ENCODE measurements at regions not wholly inside any gene's neighbourhood (a gene's known extent, or its start where the extent isn't known, plus 50 kb on each side); places are given as distances from the start of the nearest gene placed in this dataset.

GRCh38 chr13:30848332-30849027 is 57.6 kb upstream of the MEDAG start:
- Histone ChIP-seq H3K9ac (ENCODE audit: low read depth, low read length) (peak overlapping the region; percentile 69), H2AFZ (replicated peaks; ENCODE audit: low read length, poor library complexity) (peak overlapping the region; percentile 68), H4K91ac (ENCODE audit: insufficient read depth, low read depth, low read length) (peak overlapping the region; percentile 89), H4K20me1 (ENCODE audit: insufficient read depth, low read length) (no peaks in the 10 kb centered on the region), H2BK15ac (ENCODE audit: low read depth, low read length) (peak overlapping the region; percentile 64; the same call in 2 of the 3 replicates), H3K36me3 (ENCODE audit: control insufficient read depth, insufficient read depth, low read length) (no peaks in the 10 kb centered on the region), H4K5ac (ENCODE audit: low read depth, low read length) (peak overlapping the region; percentile 98), H2BK5ac (ENCODE audit: low read depth, low read length, poor library complexity, severe bottlenecking) (peak overlapping the region; percentile 91), H3K23ac (ENCODE audit: low read depth, low read length) (peak overlapping the region; percentile 96), H3K4me2 (ENCODE audit: low read depth, low read length) (peak overlapping the region; percentile 82), H3K4me3 (ENCODE audit: insufficient read depth, low read depth, low read length) (peak overlapping the region; percentile 5; the same call in 1 of the 2 replicates), H3K9me1 (ENCODE audit: insufficient read depth, low read length) (peaks cover 45% of the 10 kb centered on the region), H2BK20ac (ENCODE audit: low read depth, low read length) (peak overlapping the region; percentile 87), H4K8ac (ENCODE audit: low read depth in 2 of 2, low read length in 2 of 2) (peak overlapping the region; percentile 29 to 88; a peak in 3 of 4 replicates), H3K27ac (ENCODE audit: insufficient read depth, low read length) (peak overlapping the region; percentile 83), H3K27me3 (ENCODE audit: control insufficient read depth, insufficient read depth, low read length) (no peaks in the 10 kb centered on the region), H3K4me1 (ENCODE audit: control insufficient read depth, insufficient read depth, low read length) (peaks cover 20% of the 10 kb centered on the region), H2AK9ac (replicated peaks; ENCODE audit: low read depth, low read length, poor library complexity) (peak overlapping the region; percentile 4), H3K79me1 (ENCODE audit: low read depth in 1 of 2, low read length in 2 of 2) (peaks cover 0 to 8% of the 10 kb centered on the region in 2 experiments; a peak in 2 of 4 replicates), H3K9me3 (ENCODE audit: control insufficient read depth, insufficient read depth, low read length) (no peaks in the 10 kb centered on the region), H3K4ac (ENCODE audit: low read depth, low read length) (peak overlapping the region; percentile 96), H3K14ac (replicated peaks; ENCODE audit: low read depth, low read length) (peak overlapping the region; percentile 93), H2AK5ac (ENCODE audit: low read depth, low read length) (peak overlapping the region; percentile 85), H2BK120ac (ENCODE audit: low read depth, low read length) (peak overlapping the region; percentile 91), H3K56ac (ENCODE audit: extremely low read depth, insufficient read depth, low read length) (peak overlapping the region; percentile 53), H3K18ac (ENCODE audit: low read depth, low read length) (peak overlapping the region; percentile 99)
- intact Hi-C loops (cut with micrococcal nuclease) = no loop called here
- DNase-seq (no peak), ATAC-seq (ENCODE audit: low read depth) (no peak)
- dilution Hi-C loops (cut with HindIII; ENCODE audit: low sequenced_read_pairs, unreplicated experiment) = no loop called here
- ChIA-PET POLR2A (ENCODE audit: unreplicated experiment) (no interaction called here), CTCF (interaction anchor here (1.2 kb wide), 1 partner anchor 17 kb away, joined by 4 read pairs; no protein-coding TSS in a partner anchor)
- 60% methylated on average over 1 of the region's 5 CpGs; no CpG with 5 or more reads in 1 of the 2 experiments for WGBS, 2 experiments (ENCODE audit: extremely low coverage in 2 of 2, insufficient read length in 1 of 2)
- in situ Hi-C loops (cut with MboI; ENCODE audit: low sequenced_read_pairs) = no loop called here
- no TSS peak for BruUV-seq (replicated peaks)
- TF ChIP-seq CHD1 (IDR thresholded peaks at IDR 0.05; ENCODE audit: low read depth, low read length) (no peak), RAD21 (IDR thresholded peaks at IDR 0.05; ENCODE audit: low read length) (no peak), FOS (IDR thresholded peaks at IDR 0.05; ENCODE audit: low read depth, low read length) (no peak), MAFK (IDR thresholded peaks at IDR 0.05; ENCODE audit: low read depth, low read length) (no peak), BHLHE40 (IDR thresholded peaks at IDR 0.05; ENCODE audit: low read depth, low read length) (no peak), MAZ (IDR thresholded peaks at IDR 0.05; ENCODE audit: borderline replicate concordance, low read depth, low read length) (no peak), RFX5 (IDR thresholded peaks at IDR 0.05; ENCODE audit: low read depth, low read length) (no peak), SMC3 (IDR thresholded peaks at IDR 0.05; ENCODE audit: low read depth, low read length) (no peak), NFE2L2 (IDR thresholded peaks at IDR 0.05; ENCODE audit: low read depth, low read length) (no peak), POLR2A (IDR thresholded peaks at IDR 0.05; ENCODE audit: low read depth, low read length) (no peak; the same call in 1 of the 2 replicates), CEBPB (IDR thresholded peaks at IDR 0.05; ENCODE audit: low read depth, low read length) (no peak), MXI1 (IDR thresholded peaks at IDR 0.05; ENCODE audit: borderline replicate concordance, low read depth, low read length) (no peak), RCOR1 (IDR thresholded peaks at IDR 0.05; ENCODE audit: insufficient replicate concordance, low read length) (no peak)
- TF ChIP-seq, protein P1, sequence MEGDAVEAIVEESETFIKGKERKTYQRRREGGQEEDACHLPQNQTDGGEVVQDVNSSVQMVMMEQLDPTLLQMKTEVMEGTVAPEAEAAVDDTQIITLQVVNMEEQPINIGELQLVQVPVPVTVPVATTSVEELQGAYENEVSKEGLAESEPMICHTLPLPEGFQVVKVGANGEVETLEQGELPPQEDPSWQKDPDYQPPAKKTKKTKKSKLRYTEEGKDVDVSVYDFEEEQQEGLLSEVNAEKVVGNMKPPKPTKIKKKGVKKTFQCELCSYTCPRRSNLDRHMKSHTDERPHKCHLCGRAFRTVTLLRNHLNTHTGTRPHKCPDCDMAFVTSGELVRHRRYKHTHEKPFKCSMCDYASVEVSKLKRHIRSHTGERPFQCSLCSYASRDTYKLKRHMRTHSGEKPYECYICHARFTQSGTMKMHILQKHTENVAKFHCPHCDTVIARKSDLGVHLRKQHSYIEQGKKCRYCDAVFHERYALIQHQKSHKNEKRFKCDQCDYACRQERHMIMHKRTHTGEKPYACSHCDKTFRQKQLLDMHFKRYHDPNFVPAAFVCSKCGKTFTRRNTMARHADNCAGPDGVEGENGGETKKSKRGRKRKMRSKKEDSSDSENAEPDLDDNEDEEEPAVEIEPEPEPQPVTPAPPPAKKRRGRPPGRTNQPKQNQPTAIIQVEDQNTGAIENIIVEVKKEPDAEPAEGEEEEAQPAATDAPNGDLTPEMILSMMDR (conservative IDR thresholded peaks at IDR 0.05; ENCODE audit: low read depth, low read length) = no peak
- TF ChIP-seq, protein P2, sequence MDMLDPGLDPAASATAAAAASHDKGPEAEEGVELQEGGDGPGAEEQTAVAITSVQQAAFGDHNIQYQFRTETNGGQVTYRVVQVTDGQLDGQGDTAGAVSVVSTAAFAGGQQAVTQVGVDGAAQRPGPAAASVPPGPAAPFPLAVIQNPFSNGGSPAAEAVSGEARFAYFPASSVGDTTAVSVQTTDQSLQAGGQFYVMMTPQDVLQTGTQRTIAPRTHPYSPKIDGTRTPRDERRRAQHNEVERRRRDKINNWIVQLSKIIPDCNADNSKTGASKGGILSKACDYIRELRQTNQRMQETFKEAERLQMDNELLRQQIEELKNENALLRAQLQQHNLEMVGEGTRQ (IDR thresholded peaks at IDR 0.05; ENCODE audit: low read depth, low read length) = no peak
